Islet precursor cell (in vitro differentiated cells): ENCODE measurements at regions not wholly inside any gene's neighbourhood (a gene's known extent, or its start where the extent isn't known, plus 50 kb on each side); places are given as distances from the start of the nearest gene placed in this dataset.
"Not testable (repeated sequence)": the region's sequence is repeated elsewhere in the genome, so short reads cannot be mapped to it uniquely, and the experiment has no call there.

Experiments used
- DNase-seq: peaks from one replicate; pipeline ENCODE4 v3.0.0-alpha.2; 2018

DNA sequence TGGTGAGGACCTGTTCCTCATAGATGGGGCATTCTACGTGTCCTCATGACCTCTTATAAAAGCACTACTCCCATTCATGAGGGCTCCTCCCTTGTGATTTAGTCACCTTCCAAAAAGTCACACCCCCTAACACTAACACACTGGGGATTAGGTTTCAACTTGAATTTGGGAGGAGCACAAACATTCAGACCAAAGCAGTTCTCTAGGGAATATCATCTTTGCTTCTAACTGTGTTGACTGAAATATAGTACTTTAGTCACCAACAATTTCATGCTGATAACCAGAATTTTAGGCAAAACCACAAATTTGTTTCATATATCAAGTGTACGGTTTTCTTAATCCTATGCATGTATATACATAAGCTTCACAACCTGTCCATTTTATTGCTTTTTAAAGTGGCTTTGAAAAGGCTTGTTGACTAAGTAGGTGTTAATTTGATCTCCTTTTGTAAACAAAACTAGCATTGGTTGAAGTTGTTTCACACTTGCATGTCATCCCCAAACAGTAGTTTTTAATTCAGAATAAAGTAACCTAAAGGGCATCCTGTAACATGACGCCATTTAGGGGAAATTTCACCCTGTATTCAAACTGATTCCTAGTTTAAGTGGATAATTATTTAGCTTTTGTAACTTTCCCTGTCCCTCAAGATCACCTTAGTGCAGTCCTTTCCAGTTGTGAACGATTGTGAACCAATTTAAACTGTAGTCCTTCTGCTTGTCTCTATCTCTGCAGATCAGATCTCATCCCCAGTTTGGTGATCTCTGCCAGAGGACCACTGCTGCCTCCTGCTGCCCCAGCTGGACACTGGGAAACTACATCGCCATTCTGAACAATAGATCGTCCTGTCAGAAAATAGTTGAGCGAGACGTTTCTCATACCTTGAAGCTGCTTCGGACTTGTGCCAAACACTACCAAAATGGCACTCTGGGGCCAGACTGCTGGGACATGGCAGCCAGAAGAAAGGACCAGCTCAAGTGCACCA is 141.1 kb downstream of the TLR5 start:
- no peak for DNase-seq

DNA sequence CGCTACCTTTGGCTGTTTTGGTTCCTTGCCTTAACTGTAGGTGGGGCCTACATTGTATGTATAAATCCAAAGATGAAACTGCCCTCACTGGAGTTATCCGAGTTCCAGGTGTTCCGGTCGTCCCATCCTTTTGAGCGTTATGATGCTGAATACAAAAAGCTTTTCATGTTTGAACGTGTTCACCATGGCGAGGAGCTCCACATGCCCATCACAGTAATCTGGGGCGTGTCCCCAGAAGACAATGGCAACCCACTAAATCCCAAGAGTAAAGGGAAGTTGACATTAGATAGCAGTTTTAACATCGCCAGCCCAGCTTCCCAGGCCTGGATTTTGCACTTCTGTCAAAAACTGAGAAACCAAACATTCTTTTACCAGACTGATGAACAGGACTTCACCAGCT is 139.5 kb downstream of the TLR5 start:
- DNase-seq, result no peak

DNA sequence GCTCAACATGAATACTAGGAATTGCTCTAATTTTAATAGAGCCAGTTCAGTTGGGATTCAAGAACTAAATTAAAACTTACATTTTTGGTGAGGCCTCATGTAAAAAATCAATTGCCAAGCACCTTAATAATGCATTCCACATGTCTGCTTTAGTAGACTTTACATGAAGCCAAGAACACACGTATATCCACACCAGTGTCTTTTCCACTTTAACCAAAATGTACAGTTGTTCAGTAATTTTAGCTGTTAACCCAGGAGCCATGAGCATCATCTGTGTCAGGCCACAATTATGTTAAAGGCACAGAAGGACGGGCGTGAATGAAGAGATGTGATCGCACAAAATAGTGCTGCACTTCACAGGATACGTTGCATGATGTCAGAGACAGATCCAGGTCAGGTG is 136.7 kb downstream of the TLR5 start:
- DNase-seq, result no peak

DNA sequence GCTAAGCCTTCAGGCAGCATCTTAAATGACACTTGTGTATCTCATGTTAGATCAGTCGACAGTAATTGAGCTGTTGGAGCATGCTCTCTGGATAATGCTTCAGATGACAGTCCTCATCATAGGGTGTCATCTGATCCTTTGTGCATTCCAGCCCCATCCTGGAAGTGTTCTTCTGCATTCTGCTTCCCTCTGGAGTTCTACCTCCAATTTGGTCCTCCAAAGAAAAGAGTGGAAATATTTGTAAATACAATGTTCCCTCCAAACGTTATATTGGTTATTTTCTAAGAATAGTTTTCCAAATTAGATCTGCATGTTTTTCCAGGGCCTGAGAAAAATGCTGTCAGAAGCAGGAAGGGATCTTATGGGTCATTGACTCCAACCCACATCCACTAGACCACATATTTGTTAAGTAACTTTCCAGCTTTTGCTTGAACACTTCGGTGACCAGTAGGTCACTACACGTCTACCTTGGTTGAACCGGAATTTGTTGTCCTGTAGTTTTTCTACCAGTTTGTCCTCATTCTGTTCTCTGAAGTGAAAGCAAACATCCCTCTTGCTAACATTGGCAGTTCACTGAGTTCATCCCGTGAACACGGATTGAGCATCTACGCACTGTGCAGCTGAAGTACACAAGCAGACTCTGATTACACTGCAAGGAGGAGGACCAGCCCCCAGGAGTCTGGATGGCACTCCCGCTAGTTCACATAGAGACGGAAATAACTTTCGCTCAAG is 136.0 kb downstream of the TLR5 start:
- DNase-seq, result no peak

DNA sequence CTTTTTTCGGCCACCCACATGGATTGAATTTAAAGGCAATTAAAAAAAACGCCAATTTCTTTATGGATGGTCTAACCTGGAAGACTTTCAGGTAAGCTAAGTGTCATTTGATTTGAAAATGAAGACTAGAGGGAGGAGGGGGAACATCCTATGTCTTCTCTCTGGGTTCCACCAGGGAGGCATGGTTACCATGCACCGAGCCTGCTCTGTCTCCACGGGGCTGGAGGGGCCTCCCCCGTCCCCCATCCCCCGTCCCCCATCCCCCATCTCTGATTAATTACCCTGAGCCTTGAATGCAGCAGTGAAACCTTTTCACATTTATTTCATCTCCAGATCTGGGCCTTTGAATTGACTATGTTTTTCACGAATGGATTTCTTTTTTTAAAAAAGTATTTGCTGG is 135.1 kb downstream of the TLR5 start:
- no peak for DNase-seq

DNA sequence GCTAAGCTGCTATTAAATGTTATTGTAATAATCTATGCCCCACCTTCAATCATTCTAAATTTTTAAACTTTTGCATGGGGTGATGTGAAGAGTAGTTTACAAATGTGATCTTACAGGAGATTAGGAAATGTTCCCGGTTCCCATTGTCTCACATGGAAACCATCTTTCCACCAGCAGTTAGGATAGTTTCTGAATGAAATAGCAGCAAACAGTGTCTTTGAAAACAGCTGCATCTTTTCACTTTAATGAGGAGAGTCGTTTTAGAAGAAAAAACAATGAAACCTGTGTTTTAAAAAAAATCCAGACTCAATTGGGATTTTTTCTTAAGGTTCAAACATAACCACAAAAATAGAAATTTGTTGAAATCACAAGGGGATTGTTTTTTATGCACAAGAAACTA is 134.2 kb downstream of the TLR5 start:
- no peak for DNase-seq

DNA sequence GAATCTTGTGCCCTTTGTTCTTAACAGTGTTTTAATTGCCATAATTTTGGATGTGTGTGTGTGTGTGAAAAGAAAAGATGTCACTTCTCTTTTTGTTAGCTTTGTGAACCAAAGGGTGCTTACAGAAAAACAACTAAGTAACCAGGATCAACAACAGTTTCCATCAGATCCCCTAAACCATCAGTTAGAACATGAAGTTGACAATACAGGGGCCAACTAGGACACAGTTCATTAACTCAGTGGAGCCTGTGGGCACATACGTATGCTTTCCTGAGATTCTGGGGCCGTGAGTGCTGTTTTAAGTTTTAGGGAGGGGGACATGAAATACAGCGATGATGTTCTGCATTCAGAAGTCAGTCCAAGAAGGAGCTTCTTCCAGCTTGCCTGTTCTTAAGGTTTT is 133.6 kb downstream of the TLR5 start:
- no peak for DNase-seq

DNA sequence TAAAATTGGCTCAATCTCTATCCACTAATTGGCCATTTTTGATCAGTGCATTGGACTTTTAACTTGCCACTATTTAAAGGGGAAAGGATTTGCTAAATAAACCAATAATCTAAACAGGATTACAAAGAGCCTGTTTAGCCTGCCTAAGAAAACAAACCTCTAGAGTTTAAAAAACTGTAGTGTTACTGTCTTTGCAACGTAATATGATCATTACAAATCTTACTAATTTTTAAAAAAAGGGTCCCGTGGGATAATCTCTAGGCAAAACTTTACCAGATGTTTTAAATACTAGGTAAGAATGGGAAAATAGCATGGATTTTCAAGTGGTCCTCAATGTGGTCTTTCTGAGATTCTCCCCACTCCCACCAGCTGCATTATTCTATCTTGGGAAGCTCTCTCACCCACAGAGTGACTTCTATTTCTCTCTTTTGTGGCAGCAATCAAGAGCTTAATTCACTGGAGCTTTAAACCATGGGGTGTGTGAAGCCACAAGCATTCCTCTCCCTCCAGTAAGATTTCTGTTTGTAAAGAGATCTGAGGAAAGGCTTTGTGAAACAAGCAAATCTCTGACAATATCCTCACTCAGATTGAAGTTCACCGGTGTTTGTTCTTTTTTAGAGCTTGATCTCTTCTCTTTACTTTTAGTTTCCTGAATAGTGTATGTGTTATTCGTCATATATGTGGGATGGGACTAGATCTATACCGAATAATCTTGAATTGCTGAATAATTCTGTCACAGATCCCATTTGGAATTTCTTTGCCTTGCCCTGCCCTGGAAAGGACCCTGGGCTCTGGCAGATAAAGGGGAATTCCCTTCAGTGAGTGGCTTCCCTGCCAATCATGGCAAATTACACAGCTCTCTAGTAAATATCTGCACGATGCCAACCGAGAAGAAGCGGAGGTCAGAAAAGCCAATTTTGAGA is 132.2 kb downstream of the TLR5 start:
- DNase-seq, result no peak

DNA sequence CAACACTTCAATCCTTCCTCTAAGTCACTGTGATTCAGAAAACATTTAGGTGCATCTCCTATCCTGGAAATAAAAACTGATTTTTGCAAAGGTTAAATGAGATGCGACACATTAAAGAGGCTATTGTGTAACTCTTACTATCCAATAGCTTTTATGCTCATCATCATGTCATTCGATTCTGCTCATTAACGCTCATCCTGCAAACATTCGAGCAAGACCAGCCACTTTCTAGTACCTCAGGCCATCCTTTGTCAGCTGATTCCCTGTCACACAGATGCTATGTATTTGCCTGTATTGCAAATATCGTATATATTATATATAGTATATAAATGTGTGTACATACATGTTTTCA is 131.6 kb downstream of the TLR5 start:
- no peak for DNase-seq

DNA sequence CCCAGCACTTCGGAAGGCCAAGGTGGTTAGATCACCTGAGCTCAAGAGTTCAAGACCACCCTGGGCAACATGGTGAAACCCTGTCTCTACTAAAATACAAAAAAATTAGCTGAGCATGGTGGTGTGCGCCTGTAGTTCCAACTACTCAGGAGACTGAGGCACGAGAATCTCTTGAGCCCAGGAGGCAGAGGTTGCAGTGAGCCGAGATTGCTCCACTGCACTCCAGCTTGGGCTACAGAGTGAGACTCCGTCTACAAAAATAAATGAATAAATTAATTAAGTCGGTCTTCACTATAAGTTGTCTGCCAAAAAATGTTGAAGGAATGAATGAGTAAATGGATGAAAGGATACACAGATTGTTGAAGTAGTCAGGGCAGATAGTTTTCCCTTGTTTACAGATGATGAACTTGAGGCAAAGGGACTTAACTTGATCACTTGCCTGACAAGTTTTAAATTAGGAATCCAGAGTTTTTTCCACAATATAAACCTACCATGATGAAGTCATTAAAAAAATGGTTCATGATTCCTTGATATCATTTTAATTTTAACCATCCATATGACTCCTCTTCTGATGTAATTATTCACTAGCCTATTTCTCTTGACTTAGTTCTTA is 130.8 kb downstream of the TLR5 start:
- no peak for DNase-seq

DNA sequence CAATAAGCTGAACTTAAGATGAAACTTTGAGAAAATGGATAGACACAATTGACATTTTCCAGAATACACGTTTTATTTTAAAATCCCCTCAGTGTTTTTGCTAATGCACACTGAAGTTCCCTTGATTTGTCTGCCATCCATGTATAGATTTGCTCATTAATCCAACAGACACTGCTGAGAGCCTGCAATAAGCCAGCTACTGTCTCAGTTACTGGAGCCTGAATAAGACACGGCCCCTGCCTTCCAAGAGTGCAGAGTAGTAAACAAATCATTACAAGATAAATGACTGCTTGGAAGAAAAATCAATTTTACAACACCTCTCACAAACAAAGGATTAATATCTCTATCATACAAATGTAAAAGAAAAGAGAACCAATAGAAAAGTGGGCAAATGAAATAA is 130.1 kb downstream of the TLR5 start:
- no peak for DNase-seq

DNA sequence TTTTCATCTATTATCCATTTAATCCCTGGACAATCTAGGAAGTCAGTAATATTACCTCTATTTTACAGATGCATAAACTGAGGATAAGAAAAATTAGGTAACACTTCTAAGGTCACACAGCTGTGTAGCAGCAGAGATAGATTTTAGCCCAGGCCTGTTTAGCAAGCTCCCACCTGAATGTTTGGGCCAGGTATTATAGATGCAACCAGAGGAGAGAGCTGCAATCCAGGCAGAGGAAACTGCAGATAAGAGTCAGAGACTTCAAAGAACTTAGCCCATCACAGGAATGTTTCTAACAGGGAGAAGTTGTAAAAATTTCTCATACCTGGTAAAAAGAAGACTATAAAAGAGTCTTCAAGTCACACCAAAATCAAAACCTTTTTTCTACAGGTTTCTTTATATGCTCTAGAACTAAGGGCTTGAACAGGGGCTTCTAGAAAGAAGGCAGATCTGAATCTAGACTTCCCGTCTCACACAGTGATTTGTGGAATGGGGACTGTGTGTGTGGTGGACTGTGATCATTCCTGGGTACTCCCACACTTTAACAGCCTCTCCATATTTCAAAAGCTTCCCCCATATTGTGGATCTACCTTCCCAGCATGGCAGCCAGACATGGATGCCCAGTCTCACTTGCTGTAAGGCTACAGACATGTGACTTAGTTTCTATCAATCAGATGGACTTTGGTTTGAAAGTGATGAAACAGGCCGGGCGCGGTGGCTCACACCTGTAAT is 128.7 kb downstream of the TLR5 start:
- no peak for DNase-seq

DNA sequence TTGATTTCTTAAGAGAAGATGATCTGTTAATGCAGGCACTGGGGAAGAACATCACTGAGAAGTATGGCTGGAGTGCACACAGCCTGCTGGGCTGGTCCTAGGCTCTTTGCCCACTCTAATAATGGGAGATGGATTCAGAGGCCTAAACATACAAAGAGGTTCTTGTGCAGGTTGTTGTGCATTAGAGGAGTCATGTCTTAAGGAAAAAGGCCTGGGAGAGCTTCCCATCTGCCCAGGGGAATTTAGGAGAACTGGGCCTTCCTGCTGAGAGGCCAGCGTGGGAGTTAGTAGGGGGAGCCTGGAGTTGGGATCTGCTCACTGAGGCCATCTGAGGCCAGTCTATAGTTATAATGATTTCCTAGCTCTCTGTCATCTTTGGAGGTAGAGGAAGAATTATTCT is 126.7 kb downstream of the TLR5 start:
- DNase-seq, result no peak

DNA sequence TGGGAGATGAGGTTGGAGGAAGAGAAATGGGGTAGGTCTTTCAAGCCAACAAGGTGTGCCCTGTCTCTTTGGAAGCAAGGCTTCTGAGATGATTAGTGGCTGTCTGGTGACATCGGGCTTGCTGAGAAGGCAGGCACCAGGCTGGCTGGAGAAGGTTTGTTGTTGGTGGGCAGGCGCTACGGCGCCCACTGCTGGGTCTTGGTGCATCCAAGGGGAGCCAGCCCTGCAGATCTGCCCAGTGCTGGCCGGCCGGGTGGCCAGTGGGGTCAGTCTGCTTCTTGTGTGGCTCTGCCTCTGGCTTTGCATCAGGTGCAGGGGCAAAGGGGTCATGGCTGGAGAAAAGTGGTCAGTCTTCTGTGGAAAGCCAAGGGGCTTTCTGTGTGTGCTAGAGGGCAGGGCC is 126.2 kb downstream of the TLR5 start:
- DNase-seq, result no peak

DNA sequence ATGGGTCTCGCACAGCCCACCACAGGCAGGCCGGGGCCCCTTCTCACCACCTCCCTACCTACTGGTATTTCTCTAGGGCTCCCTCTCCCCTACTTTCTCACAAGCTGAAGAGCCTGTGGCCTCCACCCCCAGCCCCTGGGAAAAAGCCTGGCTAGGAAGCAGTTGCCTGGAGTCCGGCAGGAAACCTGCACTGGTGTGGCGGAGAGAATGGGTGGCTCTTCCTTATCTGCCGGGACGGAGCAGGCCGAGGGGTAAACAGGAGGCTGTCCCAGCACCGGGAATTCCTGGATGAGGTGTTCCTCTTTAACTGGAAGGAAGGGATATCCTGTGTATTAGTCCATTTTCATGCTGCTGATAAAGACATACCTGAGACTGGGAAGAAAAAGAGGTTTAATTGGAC is 125.8 kb downstream of the TLR5 start:
- no peak for DNase-seq

DNA sequence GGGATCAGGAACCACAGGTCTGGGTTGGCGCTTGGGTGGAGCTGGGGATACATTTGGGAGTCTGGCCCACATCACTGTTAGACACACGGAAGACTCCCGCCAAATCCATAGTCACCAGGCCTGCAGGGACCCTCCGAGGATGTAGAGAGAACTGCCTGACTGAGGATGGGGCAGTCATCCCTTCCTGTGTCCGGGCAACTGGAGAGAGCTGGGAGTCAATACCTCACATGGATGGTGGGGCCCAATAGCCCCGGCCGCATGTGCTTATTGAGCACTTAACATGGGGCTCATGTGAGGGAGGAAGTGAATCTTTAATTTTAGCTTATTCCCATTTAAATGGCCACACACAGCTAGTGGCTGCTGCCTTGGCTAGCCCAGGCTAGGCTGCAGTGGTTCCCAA is 124.5 kb downstream of the TLR5 start:
- DNase-seq, result no peak

DNA sequence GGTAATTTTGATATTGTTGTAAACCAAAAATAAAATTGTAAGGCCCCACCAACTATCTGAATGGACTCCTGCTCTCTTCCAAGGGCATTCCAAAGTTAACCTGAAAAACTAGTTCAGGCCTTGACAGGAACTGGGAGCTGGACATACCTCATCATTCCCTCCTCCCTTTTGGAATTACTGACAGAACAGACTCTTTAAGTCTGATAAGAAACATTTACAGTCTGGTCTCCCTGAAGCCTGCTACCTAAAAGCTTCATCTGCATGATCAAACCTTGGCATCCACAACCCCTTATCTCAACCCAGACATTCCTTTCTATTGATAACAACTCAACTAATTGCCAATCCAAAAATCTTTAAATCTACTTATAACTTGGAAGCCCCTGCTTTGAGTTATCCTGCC is 123.8 kb downstream of the TLR5 start:
- peak; percentile 76 for DNase-seq

DNA sequence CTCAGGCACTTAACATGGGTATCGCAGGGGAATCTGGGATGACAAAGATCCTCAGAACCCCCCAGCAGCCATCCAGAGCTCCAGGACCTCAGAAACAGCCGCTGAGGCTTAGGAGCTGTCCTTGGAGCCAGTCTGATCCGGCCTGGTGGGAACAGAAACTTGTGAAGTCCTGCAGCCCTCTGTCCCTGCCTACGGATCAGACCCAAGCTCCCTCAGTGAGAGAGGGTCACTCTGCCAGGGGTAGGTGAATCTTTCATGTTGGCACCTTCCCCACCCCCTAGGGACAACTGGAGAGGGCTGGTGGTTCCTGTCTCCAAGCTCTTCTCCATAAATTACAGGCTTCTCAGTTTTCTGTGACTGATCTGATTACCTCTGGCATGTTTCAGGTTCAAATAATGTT is 122.3 kb downstream of the TLR5 start:
- no peak for DNase-seq

DNA sequence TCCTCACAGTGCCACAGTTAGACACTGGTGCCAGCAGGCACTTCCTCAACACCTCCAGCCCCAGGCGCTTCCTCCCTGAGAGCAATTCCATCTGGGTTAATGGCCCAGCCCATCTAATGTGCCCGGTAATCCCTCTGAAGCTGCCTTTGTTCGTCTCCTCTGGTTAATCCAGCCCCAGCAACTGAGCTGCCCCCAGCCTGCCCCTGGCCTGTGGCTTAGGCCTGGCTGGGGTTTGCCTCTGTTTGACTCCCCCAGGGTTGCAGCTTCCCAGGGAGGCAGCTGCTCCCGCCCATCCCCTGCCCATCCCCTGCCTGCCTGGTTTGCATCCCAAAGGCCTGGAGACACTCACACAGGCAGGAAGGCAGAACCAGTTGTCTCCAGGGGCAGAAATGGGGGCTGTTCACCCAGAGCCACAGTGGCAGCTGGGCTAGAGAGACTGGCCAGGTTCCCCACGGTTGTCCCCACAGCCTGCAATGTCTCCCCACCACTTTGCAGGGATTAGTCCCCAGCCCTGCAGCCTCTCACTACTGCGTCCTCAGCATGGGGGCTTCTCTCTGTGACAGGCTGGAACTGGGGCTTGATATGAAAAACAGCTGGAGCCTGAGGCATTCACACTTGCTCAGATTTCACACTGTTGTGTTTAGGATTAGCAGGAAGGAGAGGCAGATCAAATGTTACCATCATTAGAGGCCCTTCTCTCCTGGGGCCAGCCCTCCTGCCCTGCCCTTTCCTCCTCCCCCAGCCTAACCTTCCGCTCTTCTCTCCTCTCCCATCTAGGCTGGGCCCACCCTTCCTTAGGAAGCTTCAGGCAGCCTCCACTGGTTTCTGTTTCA is 120.2 kb downstream of the TLR5 start:
- DNase-seq, result peak; percentile 96

DNA sequence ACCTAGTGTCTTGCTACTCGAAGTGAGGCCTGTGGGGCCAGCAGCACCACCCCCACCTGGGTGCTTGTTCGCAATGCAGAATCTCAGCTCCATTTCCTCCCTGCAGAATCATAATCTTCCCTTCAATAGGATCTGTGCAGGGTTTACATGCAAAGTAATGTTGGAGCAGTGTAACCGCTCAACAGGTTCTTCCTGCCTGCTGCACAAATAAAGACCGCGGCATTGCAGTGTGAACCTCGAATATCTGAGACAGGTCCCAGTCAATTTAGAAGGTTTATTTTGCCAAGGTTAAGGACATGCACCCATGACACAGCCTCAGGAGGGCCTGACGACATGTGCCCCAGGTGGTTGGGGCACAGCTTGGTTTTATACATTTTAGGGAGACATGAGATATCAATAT is 119.2 kb downstream of the TLR5 start:
- DNase-seq, result no peak

DNA sequence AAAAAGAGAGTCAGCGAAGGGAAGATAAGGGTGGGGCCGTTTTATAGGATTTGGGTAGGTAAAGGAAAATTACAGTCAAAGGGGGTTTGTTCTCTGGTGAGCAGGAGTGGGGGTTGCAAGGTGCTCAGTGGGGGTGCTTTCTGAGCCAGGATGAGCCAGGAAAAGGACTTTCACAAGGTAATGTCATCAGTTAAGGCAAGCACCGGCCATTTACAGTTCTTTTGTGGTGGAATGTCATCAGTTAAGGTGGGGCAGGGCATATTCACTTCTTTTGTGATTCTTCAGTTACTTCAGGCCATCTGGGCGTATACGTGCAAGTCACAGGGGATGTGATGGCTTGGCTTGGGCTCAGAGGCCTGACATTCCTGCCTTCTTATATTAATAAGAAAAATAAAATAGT is 118.6 kb downstream of the TLR5 start:
- not testable (repeated sequence) for DNase-seq
